ENCODE measurements at regions not wholly inside any gene's neighbourhood (a gene's known extent, or its start where the extent isn't known, plus 50 kb on each side); places are given as distances from the start of the nearest gene placed in this dataset.

- TF ChIP-seq NFYB (CRISPR knock-in tag; conservative IDR thresholded peaks at IDR 0.05; ENCODE audit: low read depth), result no peak
- TF ChIP-seq CTCF (IDR thresholded peaks at IDR 0.05), result no peak
Observed at GRCh38 chr21:31586118-31586517, 73.4 kb upstream of the SOD1 start.

Data from WTC11 (cell line).